ENCODE measurements at regions not wholly inside any gene's neighbourhood (a gene's known extent, or its start where the extent isn't known, plus 50 kb on each side); places are given as distances from the start of the nearest gene placed in this dataset.

DNA sequence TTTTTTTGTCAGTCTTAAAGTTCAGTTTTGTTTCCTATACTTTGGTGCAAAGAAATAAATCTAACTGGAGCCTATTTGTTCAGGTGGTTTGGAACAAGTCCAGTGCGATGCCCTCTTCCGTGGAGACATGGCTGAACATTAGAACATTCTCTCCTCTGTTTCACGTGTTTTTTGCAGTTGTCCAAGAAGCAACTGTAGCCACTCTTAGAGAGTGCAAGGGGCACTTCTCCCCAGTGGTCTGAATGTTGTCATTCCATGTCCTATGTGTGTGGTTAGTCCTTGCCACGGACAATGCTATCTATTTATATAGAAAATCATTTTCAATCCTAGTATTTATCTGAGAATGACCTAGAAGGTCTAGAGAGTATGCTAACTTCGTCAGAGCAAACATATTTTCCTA lies 1232.5 kb upstream of the SEL1L start:
- Histone ChIP-seq H3K27me3 (no peaks in the 10 kb centered on the region), H3K9me3 (ENCODE audit: low read depth) (no peaks in the 10 kb centered on the region), H3K36me3 (replicated peaks; ENCODE audit: insufficient read depth, low read depth) (no peaks in the 10 kb centered on the region), H3K4me1 (ENCODE audit: insufficient read depth) (no peaks in the 10 kb centered on the region), H2AFZ (no peak overlapping the region), H3K4me3 (no peak overlapping the region), H3K4me2 (no peak overlapping the region), H3K79me2 (no peaks in the 10 kb centered on the region), H3K27ac (no peak overlapping the region), H3K9me2 (replicated peaks; ENCODE audit: insufficient read depth) (no peaks in the 10 kb centered on the region), H4K20me1 (ENCODE audit: insufficient read depth, poor library complexity, severe bottlenecking) (no peaks in the 10 kb centered on the region)
- TF ChIP-seq EZH2 (IDR thresholded peaks at IDR 0.05; ENCODE audit: borderline replicate concordance): no peak
- TF ChIP-seq EZH2phosphoT487 (IDR thresholded peaks at IDR 0.05; ENCODE audit: low read depth, severe bottlenecking, unreplicated experiment): no peak
- TF ChIP-seq, protein P1, sequence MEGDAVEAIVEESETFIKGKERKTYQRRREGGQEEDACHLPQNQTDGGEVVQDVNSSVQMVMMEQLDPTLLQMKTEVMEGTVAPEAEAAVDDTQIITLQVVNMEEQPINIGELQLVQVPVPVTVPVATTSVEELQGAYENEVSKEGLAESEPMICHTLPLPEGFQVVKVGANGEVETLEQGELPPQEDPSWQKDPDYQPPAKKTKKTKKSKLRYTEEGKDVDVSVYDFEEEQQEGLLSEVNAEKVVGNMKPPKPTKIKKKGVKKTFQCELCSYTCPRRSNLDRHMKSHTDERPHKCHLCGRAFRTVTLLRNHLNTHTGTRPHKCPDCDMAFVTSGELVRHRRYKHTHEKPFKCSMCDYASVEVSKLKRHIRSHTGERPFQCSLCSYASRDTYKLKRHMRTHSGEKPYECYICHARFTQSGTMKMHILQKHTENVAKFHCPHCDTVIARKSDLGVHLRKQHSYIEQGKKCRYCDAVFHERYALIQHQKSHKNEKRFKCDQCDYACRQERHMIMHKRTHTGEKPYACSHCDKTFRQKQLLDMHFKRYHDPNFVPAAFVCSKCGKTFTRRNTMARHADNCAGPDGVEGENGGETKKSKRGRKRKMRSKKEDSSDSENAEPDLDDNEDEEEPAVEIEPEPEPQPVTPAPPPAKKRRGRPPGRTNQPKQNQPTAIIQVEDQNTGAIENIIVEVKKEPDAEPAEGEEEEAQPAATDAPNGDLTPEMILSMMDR (IDR thresholded peaks at IDR 0.05; ENCODE audit: poor library complexity): no peak
- 88% methylated on average over 5 of the region's 5 CpGs for WGBS (ENCODE audit: low lambda C conversion rate, missing lambda C conversion rate)
- DNase-seq (ENCODE audit: low spot score): no peak

DNA sequence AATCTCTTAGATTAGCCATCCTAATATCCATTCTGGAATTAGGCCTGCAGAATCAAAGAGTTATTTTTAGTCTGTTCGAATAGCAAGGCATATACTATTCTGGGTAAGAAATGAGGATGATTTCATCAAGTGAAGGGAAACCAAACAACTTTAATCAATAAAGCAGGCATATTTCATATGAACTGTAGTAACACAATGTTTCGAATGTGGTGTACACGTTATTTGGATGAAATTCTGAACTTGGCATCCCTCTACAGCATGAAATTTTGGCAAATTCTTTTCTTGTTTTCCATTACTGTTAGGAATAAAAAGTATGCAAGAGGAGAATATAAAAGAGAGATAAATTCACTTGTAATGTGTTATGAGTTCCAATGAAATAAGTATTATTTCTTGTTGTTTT lies 1233.3 kb upstream of the SEL1L start:
- 88% methylated on average over 3 of the region's 3 CpGs for WGBS (ENCODE audit: low lambda C conversion rate, missing lambda C conversion rate)
- TF ChIP-seq, protein P1 (IDR thresholded peaks at IDR 0.05; ENCODE audit: poor library complexity): no peak
- TF ChIP-seq EZH2 (IDR thresholded peaks at IDR 0.05; ENCODE audit: borderline replicate concordance): no peak
- no peak for TF ChIP-seq EZH2phosphoT487 (IDR thresholded peaks at IDR 0.05; ENCODE audit: low read depth, severe bottlenecking, unreplicated experiment)
- Histone ChIP-seq H3K9me2 (replicated peaks; ENCODE audit: insufficient read depth) (no peaks in the 10 kb centered on the region), H3K36me3 (replicated peaks; ENCODE audit: insufficient read depth, low read depth) (no peaks in the 10 kb centered on the region), H3K27me3 (no peaks in the 10 kb centered on the region), H3K9me3 (ENCODE audit: low read depth) (no peaks in the 10 kb centered on the region), H3K4me2 (no peak overlapping the region), H3K79me2 (no peaks in the 10 kb centered on the region), H3K4me3 (no peak overlapping the region), H2AFZ (no peak overlapping the region), H3K27ac (no peak overlapping the region), H4K20me1 (ENCODE audit: insufficient read depth, poor library complexity, severe bottlenecking) (no peaks in the 10 kb centered on the region), H3K4me1 (ENCODE audit: insufficient read depth) (no peaks in the 10 kb centered on the region)
- no peak for DNase-seq (ENCODE audit: low spot score)

DNA sequence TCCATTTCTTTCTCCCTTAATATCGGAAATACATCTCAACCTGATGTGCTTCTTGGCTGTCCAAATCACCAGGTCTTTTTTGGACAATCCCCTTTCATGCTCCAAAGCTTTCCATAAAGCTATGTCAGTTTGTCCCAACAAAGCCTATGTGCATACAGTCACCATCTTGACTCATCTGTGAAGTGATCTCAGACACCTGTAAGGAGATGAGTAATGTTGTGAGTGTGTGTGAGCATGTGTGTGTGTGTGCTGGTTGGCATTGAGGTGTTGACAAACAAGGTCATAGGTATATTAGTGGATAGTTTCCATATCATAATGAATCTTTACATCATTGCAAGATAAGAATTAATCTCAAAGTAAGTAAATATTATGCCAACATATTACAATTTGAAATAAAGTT lies 1243.3 kb upstream of the SEL1L start:
- Histone ChIP-seq H3K4me2 (no peak overlapping the region), H4K20me1 (ENCODE audit: insufficient read depth, poor library complexity, severe bottlenecking) (no peaks in the 10 kb centered on the region), H3K27ac (no peak overlapping the region), H3K27me3 (no peaks in the 10 kb centered on the region), H2AFZ (no peak overlapping the region), H3K9me3 (ENCODE audit: low read depth) (no peaks in the 10 kb centered on the region), H3K4me3 (no peak overlapping the region), H3K4me1 (ENCODE audit: insufficient read depth) (no peaks in the 10 kb centered on the region), H3K79me2 (no peaks in the 10 kb centered on the region), H3K9me2 (replicated peaks; ENCODE audit: insufficient read depth) (no peaks in the 10 kb centered on the region), H3K36me3 (replicated peaks; ENCODE audit: insufficient read depth, low read depth) (no peaks in the 10 kb centered on the region)
- 89% methylated on average over 1 of the region's 1 CpG for WGBS (ENCODE audit: low lambda C conversion rate, missing lambda C conversion rate)
- TF ChIP-seq EZH2phosphoT487 (IDR thresholded peaks at IDR 0.05; ENCODE audit: low read depth, severe bottlenecking, unreplicated experiment): no peak
- TF ChIP-seq EZH2 (IDR thresholded peaks at IDR 0.05; ENCODE audit: borderline replicate concordance): no peak
- TF ChIP-seq, protein P1 (IDR thresholded peaks at IDR 0.05; ENCODE audit: poor library complexity): no peak
- DNase-seq (ENCODE audit: low spot score): no peak
